H9 (cell line): ENCODE measurements at regions not wholly inside any gene's neighbourhood (a gene's known extent, or its start where the extent isn't known, plus 50 kb on each side); places are given as distances from the start of the nearest gene placed in this dataset.

Experiments used
- DNase-seq: peaks from one replicate; pipeline ENCODE4 v3.0.0-alpha.2; 2017
- H2AFZ ChIP-seq: one replicate; pipeline ENCODE4 v1.6.1; 2013; ENCODE audit warnings: mild to moderate bottlenecking, low read length, control low read depth, moderate library complexity
- H2AK5ac ChIP-seq: 2 replicates; pipeline ENCODE4 v1.6.1; 2013; ENCODE audit warnings: low read length, control low read depth, mixed read lengths; ENCODE audit not compliant: insufficient read length
- H2BK120ac ChIP-seq: one replicate; pipeline ENCODE4 v1.6.1; 2013; ENCODE audit warnings: low read depth, mild to moderate bottlenecking, low read length, control low read depth, inconsistent platforms; ENCODE audit not compliant: poor library complexity, severe bottlenecking
- H2BK12ac ChIP-seq: 2 replicates; pipeline ENCODE4 v1.6.1; 2013; ENCODE audit warnings: low read length, control low read depth, mixed read lengths, low read depth; ENCODE audit not compliant: insufficient read length
- H2BK15ac ChIP-seq: 2 replicates; pipeline ENCODE4 v1.6.1; 2013; ENCODE audit warnings: low read depth, low read length, control low read depth
- H2BK20ac ChIP-seq: one replicate; pipeline ENCODE4 v1.6.1; 2013; ENCODE audit warnings: low read depth, mild to moderate bottlenecking, low read length, control low read depth, inconsistent platforms; ENCODE audit not compliant: poor library complexity, severe bottlenecking
- H2BK5ac ChIP-seq: 2 replicates; pipeline ENCODE4 v1.6.1; 2013; ENCODE audit warnings: low read length, control low read depth, mixed read lengths; ENCODE audit not compliant: insufficient read length
- H3K14ac ChIP-seq: 2 replicates; pipeline ENCODE4 v1.6.1; 2013; ENCODE audit warnings: low read length, control low read depth; ENCODE audit not compliant: insufficient read depth
- H3K18ac ChIP-seq: 2 replicates; pipeline ENCODE4 v1.6.1; 2013; ENCODE audit warnings: low read depth, mild to moderate bottlenecking, mixed read lengths, low read length, control low read depth; ENCODE audit not compliant: insufficient read length
- H3K23ac ChIP-seq: 2 replicates; pipeline ENCODE4 v1.6.1; 2013; ENCODE audit warnings: low read length, control low read depth, mixed read lengths, low read depth; ENCODE audit not compliant: insufficient read length
- H3K23me2 ChIP-seq: 2 replicates; pipeline ENCODE4 v1.6.1; 2013; ENCODE audit warnings: low read depth, mild to moderate bottlenecking, mixed read lengths, low read length, control low read depth; ENCODE audit not compliant: insufficient read length, poor library complexity, severe bottlenecking
- H3K27ac ChIP-seq: 2 replicates; pipeline ENCODE4 v1.5.1; 2013; ENCODE audit warnings: low read length, control low read depth, mixed read lengths, low read depth; ENCODE audit not compliant: insufficient read length
- H3K27me3 ChIP-seq: 2 replicates; pipeline ENCODE4 v1.6.1; 2013; ENCODE audit warnings: low read length, control low read depth, inconsistent platforms; ENCODE audit not compliant: insufficient read depth
- H3K4ac ChIP-seq: 2 replicates; pipeline ENCODE4 v1.6.1; 2013; ENCODE audit warnings: low read depth, mild to moderate bottlenecking, control low read depth, inconsistent platforms, low read length, moderate library complexity
- H3K4me1 ChIP-seq: 2 replicates; pipeline ENCODE4 v1.6.1; 2013; ENCODE audit warnings: low read length, control low read depth, inconsistent platforms; ENCODE audit not compliant: insufficient read depth
- H3K4me2 ChIP-seq: 2 replicates; pipeline ENCODE4 v1.6.1; 2013; ENCODE audit warnings: low read length, control low read depth, mixed read lengths; ENCODE audit not compliant: insufficient read length, insufficient read depth
- H3K56ac ChIP-seq: 2 replicates; pipeline ENCODE4 v1.6.1; 2013; ENCODE audit warnings: low read depth, mild to moderate bottlenecking, mixed read lengths, low read length, control low read depth; ENCODE audit not compliant: insufficient read length
- H3K79me1 ChIP-seq: 2 replicates; pipeline ENCODE4 v1.6.1; 2013; ENCODE audit warnings: low read depth, mild to moderate bottlenecking, moderate library complexity, low read length, control low read depth, inconsistent platforms; ENCODE audit not compliant: insufficient read depth, poor library complexity, severe bottlenecking
- H3K79me2 ChIP-seq: 2 replicates; pipeline ENCODE4 v1.6.1; 2013; ENCODE audit warnings: low read length, control low read depth, inconsistent platforms; ENCODE audit not compliant: insufficient read depth
- H3K9ac ChIP-seq: 2 replicates; pipeline ENCODE4 v1.6.1; 2013; ENCODE audit warnings: low read length, control low read depth, mixed read lengths; ENCODE audit not compliant: insufficient read length; ENCODE audit errors: extremely low read depth
- H3K9me3 ChIP-seq: one replicate; pipeline ENCODE4 v1.6.1; 2013; ENCODE audit warnings: low read depth, low read length, inconsistent platforms; ENCODE audit not compliant: control insufficient read depth
- H3T11ph ChIP-seq: one replicate; pipeline ENCODE4 v1.6.1; 2013; ENCODE audit warnings: mild to moderate bottlenecking, low read length, control low read depth, inconsistent platforms
- H4K20me1 ChIP-seq: one replicate; pipeline ENCODE4 v1.6.1; 2013; ENCODE audit not compliant: control insufficient read depth, insufficient read length, insufficient read depth
- H4K5ac ChIP-seq: 2 replicates; pipeline ENCODE4 v1.6.1; 2013; ENCODE audit warnings: low read depth, mild to moderate bottlenecking, mixed read lengths, low read length, control low read depth; ENCODE audit not compliant: insufficient read length
- H4K8ac ChIP-seq: replicated peaks from 2 replicates; pipeline ENCODE4 v1.6.1; 2013; ENCODE audit warnings: low read length, control low read depth, mixed read lengths, low read depth; ENCODE audit not compliant: insufficient read length
- H4K91ac ChIP-seq: 2 replicates; pipeline ENCODE4 v1.6.1; 2013; ENCODE audit warnings: low read depth, mild to moderate bottlenecking, moderate library complexity, mixed read lengths, low read length, control low read depth; ENCODE audit not compliant: insufficient read length
- H3K27ac Mint-ChIP-seq, 3 experiments: 2 replicates in 2 of 3; 3 replicates in 1 of 3; pipeline ENCODE4 v1.8.0; 2020 to 2021; ENCODE audit warnings: mixed read lengths in 3 of 3, mild to moderate bottlenecking in 1 of 3, moderate library complexity in 1 of 3
- H3K27me3 Mint-ChIP-seq: 2 replicates; pipeline ENCODE4 v1.8.0; 2021; ENCODE audit warnings: low read depth, mild to moderate bottlenecking, moderate library complexity, mixed read lengths
- H3K36me3 Mint-ChIP-seq, 3 experiments: 2 replicates in 2 of 3; 3 replicates in 1 of 3; pipeline ENCODE4 v1.8.0; 2020 to 2021; ENCODE audit warnings: low read depth in 3 of 3, mixed read lengths in 3 of 3; ENCODE audit not compliant: insufficient read depth in 1 of 3
- H3K4me1 Mint-ChIP-seq, 2 experiments: 2 replicates each; pipeline ENCODE4 v1.8.0; 2020; ENCODE audit warnings: mixed read lengths in 2 of 2
- H3K4me3 Mint-ChIP-seq, 2 experiments: 2 replicates in 1 of 2; 3 replicates in 1 of 2; pipeline ENCODE4 v1.8.0; 2020 to 2021; ENCODE audit warnings: mild to moderate bottlenecking in 2 of 2, mixed read lengths in 2 of 2, moderate library complexity in 1 of 2
- H3K9me3 Mint-ChIP-seq, 2 experiments: 2 replicates in 1 of 2; 3 replicates in 1 of 2; pipeline ENCODE4 v1.8.0; 2020; ENCODE audit warnings: mild to moderate bottlenecking in 2 of 2, mixed read lengths in 2 of 2, moderate library complexity in 1 of 2
- TF ChIP-seq, protein P1 (sequence below): fragments of 200-600 bp; sonication (generic); conservative IDR thresholded peaks from 3 replicates; pipeline ENCODE4 v1.8.0; 2021; ENCODE audit warnings: antibody characterized with exemption, mild to moderate bottlenecking

DNA sequence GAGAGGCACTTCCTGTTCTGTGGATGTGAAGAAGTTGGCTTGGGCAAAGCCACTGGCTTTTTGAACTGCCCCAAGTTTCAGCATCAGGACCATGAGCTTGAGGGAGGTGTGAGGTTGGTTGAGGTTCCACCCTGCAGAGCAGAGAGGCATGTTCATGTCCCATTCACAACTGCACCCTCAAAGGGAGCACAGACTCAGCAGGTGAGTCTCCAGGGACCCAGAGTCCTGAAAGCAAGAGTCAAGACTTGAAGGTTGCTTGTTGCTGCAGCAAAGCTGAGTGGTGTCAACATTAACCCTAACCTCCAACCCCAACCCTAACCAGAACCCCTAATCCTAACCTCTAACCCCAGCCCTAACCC lies 556.3 kb downstream of the BRD1 start:
- H4K5ac ChIP-seq: no peak overlapping the region
- no peak for DNase-seq
- no peak overlapping the region for H3K56ac ChIP-seq
- H3K27ac ChIP-seq: no peak overlapping the region
- peaks cover 5% of the 10 kb centered on the region; the same call in 1 of the 2 replicates for H3K27me3 ChIP-seq
- H3K4me2 ChIP-seq: no peak overlapping the region
- peaks cover 30 to 37% of the 10 kb centered on the region in 2 experiments for H3K4me1 Mint-ChIP-seq
- H3K36me3 Mint-ChIP-seq: peaks cover 3 to 4% (median 3%) of the 10 kb centered on the region in 3 experiments; a peak in 3 of 7 replicates
- H2BK5ac ChIP-seq: no peak overlapping the region
- H3K27me3 Mint-ChIP-seq: peaks cover 89% of the 10 kb centered on the region
- peaks cover 10% of the 10 kb centered on the region; the same call in 1 of the 2 replicates for H3K4me1 ChIP-seq
- H3T11ph ChIP-seq: no peak overlapping the region
- peaks cover 5% of the 10 kb centered on the region for H3K23me2 ChIP-seq
- no peak overlapping the region for H2AK5ac ChIP-seq
- no peak overlapping the region for H3K9ac ChIP-seq
- H2BK12ac ChIP-seq: no peak overlapping the region
- no peak overlapping the region for H2BK15ac ChIP-seq
- H2AFZ ChIP-seq: no peak overlapping the region
- H3K4me3 Mint-ChIP-seq: no peak overlapping the region
- H4K20me1 ChIP-seq: no peaks in the 10 kb centered on the region
- peaks cover 2 to 6% of the 10 kb centered on the region in 2 experiments; a peak in 3 of 5 replicates for H3K9me3 Mint-ChIP-seq
- H3K27ac Mint-ChIP-seq: no peak overlapping the region; a peak in 1 of 7 replicates
- H3K18ac ChIP-seq: no peak overlapping the region
- no peak overlapping the region for H4K91ac ChIP-seq
- no peak overlapping the region for H3K14ac ChIP-seq
- H3K79me1 ChIP-seq: no peaks in the 10 kb centered on the region
- no peak overlapping the region for H2BK20ac ChIP-seq
- H4K8ac ChIP-seq: no peak overlapping the region
- H3K9me3 ChIP-seq: no peaks in the 10 kb centered on the region
- no peaks in the 10 kb centered on the region for H3K79me2 ChIP-seq
- H2BK120ac ChIP-seq: no peak overlapping the region
- H3K23ac ChIP-seq: no peak overlapping the region
- H3K4ac ChIP-seq: no peak overlapping the region
- TF ChIP-seq, protein P1, sequence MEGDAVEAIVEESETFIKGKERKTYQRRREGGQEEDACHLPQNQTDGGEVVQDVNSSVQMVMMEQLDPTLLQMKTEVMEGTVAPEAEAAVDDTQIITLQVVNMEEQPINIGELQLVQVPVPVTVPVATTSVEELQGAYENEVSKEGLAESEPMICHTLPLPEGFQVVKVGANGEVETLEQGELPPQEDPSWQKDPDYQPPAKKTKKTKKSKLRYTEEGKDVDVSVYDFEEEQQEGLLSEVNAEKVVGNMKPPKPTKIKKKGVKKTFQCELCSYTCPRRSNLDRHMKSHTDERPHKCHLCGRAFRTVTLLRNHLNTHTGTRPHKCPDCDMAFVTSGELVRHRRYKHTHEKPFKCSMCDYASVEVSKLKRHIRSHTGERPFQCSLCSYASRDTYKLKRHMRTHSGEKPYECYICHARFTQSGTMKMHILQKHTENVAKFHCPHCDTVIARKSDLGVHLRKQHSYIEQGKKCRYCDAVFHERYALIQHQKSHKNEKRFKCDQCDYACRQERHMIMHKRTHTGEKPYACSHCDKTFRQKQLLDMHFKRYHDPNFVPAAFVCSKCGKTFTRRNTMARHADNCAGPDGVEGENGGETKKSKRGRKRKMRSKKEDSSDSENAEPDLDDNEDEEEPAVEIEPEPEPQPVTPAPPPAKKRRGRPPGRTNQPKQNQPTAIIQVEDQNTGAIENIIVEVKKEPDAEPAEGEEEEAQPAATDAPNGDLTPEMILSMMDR: no peak
